H9 (cell line): ENCODE measurements at regions not wholly inside any gene's neighbourhood (a gene's known extent, or its start where the extent isn't known, plus 50 kb on each side); places are given as distances from the start of the nearest gene placed in this dataset.

ENCODE experiments used
- DNase-seq: peaks from one replicate; pipeline ENCODE4 v3.0.0-alpha.2; 2017
- H2AFZ ChIP-seq: one replicate; pipeline ENCODE4 v1.6.1; 2013; ENCODE audit warnings: mild to moderate bottlenecking, low read length, control low read depth, moderate library complexity
- H2AK5ac ChIP-seq: 2 replicates; pipeline ENCODE4 v1.6.1; 2013; ENCODE audit warnings: low read length, control low read depth, mixed read lengths; ENCODE audit not compliant: insufficient read length
- H2BK120ac ChIP-seq: one replicate; pipeline ENCODE4 v1.6.1; 2013; ENCODE audit warnings: low read depth, mild to moderate bottlenecking, low read length, control low read depth, inconsistent platforms; ENCODE audit not compliant: poor library complexity, severe bottlenecking
- H2BK12ac ChIP-seq: 2 replicates; pipeline ENCODE4 v1.6.1; 2013; ENCODE audit warnings: low read length, control low read depth, mixed read lengths, low read depth; ENCODE audit not compliant: insufficient read length
- H2BK15ac ChIP-seq: 2 replicates; pipeline ENCODE4 v1.6.1; 2013; ENCODE audit warnings: low read depth, low read length, control low read depth
- H2BK20ac ChIP-seq: one replicate; pipeline ENCODE4 v1.6.1; 2013; ENCODE audit warnings: low read depth, mild to moderate bottlenecking, low read length, control low read depth, inconsistent platforms; ENCODE audit not compliant: poor library complexity, severe bottlenecking
- H2BK5ac ChIP-seq: 2 replicates; pipeline ENCODE4 v1.6.1; 2013; ENCODE audit warnings: low read length, control low read depth, mixed read lengths; ENCODE audit not compliant: insufficient read length
- H3K14ac ChIP-seq: 2 replicates; pipeline ENCODE4 v1.6.1; 2013; ENCODE audit warnings: low read length, control low read depth; ENCODE audit not compliant: insufficient read depth
- H3K18ac ChIP-seq: 2 replicates; pipeline ENCODE4 v1.6.1; 2013; ENCODE audit warnings: low read depth, mild to moderate bottlenecking, mixed read lengths, low read length, control low read depth; ENCODE audit not compliant: insufficient read length
- H3K23ac ChIP-seq: 2 replicates; pipeline ENCODE4 v1.6.1; 2013; ENCODE audit warnings: low read length, control low read depth, mixed read lengths, low read depth; ENCODE audit not compliant: insufficient read length
- H3K23me2 ChIP-seq: 2 replicates; pipeline ENCODE4 v1.6.1; 2013; ENCODE audit warnings: low read depth, mild to moderate bottlenecking, mixed read lengths, low read length, control low read depth; ENCODE audit not compliant: insufficient read length, poor library complexity, severe bottlenecking
- H3K27ac ChIP-seq: 2 replicates; pipeline ENCODE4 v1.5.1; 2013; ENCODE audit warnings: low read length, control low read depth, mixed read lengths, low read depth; ENCODE audit not compliant: insufficient read length
- H3K27me3 ChIP-seq: 2 replicates; pipeline ENCODE4 v1.6.1; 2013; ENCODE audit warnings: low read length, control low read depth, inconsistent platforms; ENCODE audit not compliant: insufficient read depth
- H3K4ac ChIP-seq: 2 replicates; pipeline ENCODE4 v1.6.1; 2013; ENCODE audit warnings: low read depth, mild to moderate bottlenecking, control low read depth, inconsistent platforms, low read length, moderate library complexity
- H3K4me1 ChIP-seq: 2 replicates; pipeline ENCODE4 v1.6.1; 2013; ENCODE audit warnings: low read length, control low read depth, inconsistent platforms; ENCODE audit not compliant: insufficient read depth
- H3K4me2 ChIP-seq: 2 replicates; pipeline ENCODE4 v1.6.1; 2013; ENCODE audit warnings: low read length, control low read depth, mixed read lengths; ENCODE audit not compliant: insufficient read length, insufficient read depth
- H3K56ac ChIP-seq: 2 replicates; pipeline ENCODE4 v1.6.1; 2013; ENCODE audit warnings: low read depth, mild to moderate bottlenecking, mixed read lengths, low read length, control low read depth; ENCODE audit not compliant: insufficient read length
- H3K79me1 ChIP-seq: 2 replicates; pipeline ENCODE4 v1.6.1; 2013; ENCODE audit warnings: low read depth, mild to moderate bottlenecking, moderate library complexity, low read length, control low read depth, inconsistent platforms; ENCODE audit not compliant: insufficient read depth, poor library complexity, severe bottlenecking
- H3K79me2 ChIP-seq: 2 replicates; pipeline ENCODE4 v1.6.1; 2013; ENCODE audit warnings: low read length, control low read depth, inconsistent platforms; ENCODE audit not compliant: insufficient read depth
- H3K9ac ChIP-seq: 2 replicates; pipeline ENCODE4 v1.6.1; 2013; ENCODE audit warnings: low read length, control low read depth, mixed read lengths; ENCODE audit not compliant: insufficient read length; ENCODE audit errors: extremely low read depth
- H3K9me3 ChIP-seq: one replicate; pipeline ENCODE4 v1.6.1; 2013; ENCODE audit warnings: low read depth, low read length, inconsistent platforms; ENCODE audit not compliant: control insufficient read depth
- H3T11ph ChIP-seq: one replicate; pipeline ENCODE4 v1.6.1; 2013; ENCODE audit warnings: mild to moderate bottlenecking, low read length, control low read depth, inconsistent platforms
- H4K20me1 ChIP-seq: one replicate; pipeline ENCODE4 v1.6.1; 2013; ENCODE audit not compliant: control insufficient read depth, insufficient read length, insufficient read depth
- H4K5ac ChIP-seq: 2 replicates; pipeline ENCODE4 v1.6.1; 2013; ENCODE audit warnings: low read depth, mild to moderate bottlenecking, mixed read lengths, low read length, control low read depth; ENCODE audit not compliant: insufficient read length
- H4K8ac ChIP-seq: replicated peaks from 2 replicates; pipeline ENCODE4 v1.6.1; 2013; ENCODE audit warnings: low read length, control low read depth, mixed read lengths, low read depth; ENCODE audit not compliant: insufficient read length
- H4K91ac ChIP-seq: 2 replicates; pipeline ENCODE4 v1.6.1; 2013; ENCODE audit warnings: low read depth, mild to moderate bottlenecking, moderate library complexity, mixed read lengths, low read length, control low read depth; ENCODE audit not compliant: insufficient read length
- H3K27ac Mint-ChIP-seq, 3 experiments: 2 replicates in 2 of 3; 3 replicates in 1 of 3; pipeline ENCODE4 v1.8.0; 2020 to 2021; ENCODE audit warnings: mixed read lengths in 3 of 3, mild to moderate bottlenecking in 1 of 3, moderate library complexity in 1 of 3
- H3K27me3 Mint-ChIP-seq: 2 replicates; pipeline ENCODE4 v1.8.0; 2021; ENCODE audit warnings: low read depth, mild to moderate bottlenecking, moderate library complexity, mixed read lengths
- H3K36me3 Mint-ChIP-seq, 3 experiments: 2 replicates in 2 of 3; 3 replicates in 1 of 3; pipeline ENCODE4 v1.8.0; 2020 to 2021; ENCODE audit warnings: low read depth in 3 of 3, mixed read lengths in 3 of 3; ENCODE audit not compliant: insufficient read depth in 1 of 3
- H3K4me1 Mint-ChIP-seq, 2 experiments: 2 replicates each; pipeline ENCODE4 v1.8.0; 2020; ENCODE audit warnings: mixed read lengths in 2 of 2
- H3K4me3 Mint-ChIP-seq, 2 experiments: 2 replicates in 1 of 2; 3 replicates in 1 of 2; pipeline ENCODE4 v1.8.0; 2020 to 2021; ENCODE audit warnings: mild to moderate bottlenecking in 2 of 2, mixed read lengths in 2 of 2, moderate library complexity in 1 of 2
- H3K9me3 Mint-ChIP-seq, 2 experiments: 2 replicates in 1 of 2; 3 replicates in 1 of 2; pipeline ENCODE4 v1.8.0; 2020; ENCODE audit warnings: mild to moderate bottlenecking in 2 of 2, mixed read lengths in 2 of 2, moderate library complexity in 1 of 2
- CTCF ChIP-seq: fragments of 200-600 bp; sonication (generic); conservative IDR thresholded peaks from 3 replicates; pipeline ENCODE4 v1.8.0; 2021; ENCODE audit warnings: antibody characterized with exemption, mild to moderate bottlenecking
- WGBS: extraction: QIAGEN DNeasy Blood & Tissue Kit; methylation state at CpG from one replicate; pipeline ENCODE4 v1.1.7; 2013; ENCODE audit warnings: missing lambda C conversion rate, low lambda C conversion rate, mixed read lengths; ENCODE audit not compliant: insufficient read length; ENCODE audit errors: extremely low coverage; 5-methylcytosine and 5-hydroxymethylcytosine counted together

DNA sequence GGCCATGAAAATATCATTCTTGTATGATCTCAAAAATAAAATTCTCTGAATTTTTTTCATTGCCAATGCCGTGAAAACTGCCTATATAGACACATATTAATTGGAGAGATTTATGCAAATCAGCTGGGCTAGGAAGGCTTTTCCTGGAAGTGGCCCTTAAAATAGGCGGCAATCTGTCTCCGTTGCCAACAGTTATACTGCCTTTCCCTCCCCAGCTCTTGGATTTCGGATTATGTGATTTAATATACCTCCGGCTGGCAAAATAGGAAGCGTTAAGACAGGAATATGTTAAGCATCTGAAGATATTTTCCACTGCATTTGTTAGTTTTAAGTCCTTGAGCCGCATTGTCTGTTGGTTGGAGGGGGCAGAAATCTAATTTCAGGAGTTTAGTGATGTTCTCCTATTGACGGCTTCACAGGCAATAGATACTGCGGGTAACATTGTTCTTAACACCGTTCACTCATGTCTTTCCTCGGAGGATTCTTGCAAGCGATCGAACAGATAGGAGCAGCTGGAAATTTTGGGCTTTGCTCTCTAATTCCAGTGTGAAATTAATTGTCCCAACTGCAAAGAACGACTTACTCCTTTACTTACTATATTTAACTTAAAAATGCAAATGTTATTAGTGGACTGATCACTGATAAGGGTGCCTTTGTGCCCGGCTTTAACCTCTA lies 113.3 kb downstream of the LINC00237 start:
- Histone ChIP-seq H3K9me3 (no peaks in the 10 kb centered on the region), H4K5ac (no peak overlapping the region), H4K20me1 (no peaks in the 10 kb centered on the region), H3K23ac (no peak overlapping the region), H3K4ac (no peak overlapping the region), H2BK20ac (no peak overlapping the region), H4K8ac (no peak overlapping the region), H3K18ac (no peak overlapping the region), H3K79me2 (no peaks in the 10 kb centered on the region), H2AFZ (no peak overlapping the region), H3T11ph (no peak overlapping the region), H4K91ac (no peak overlapping the region), H2BK120ac (no peak overlapping the region), H3K4me2 (no peak overlapping the region), H2BK12ac (no peak overlapping the region), H3K4me1 (no peaks in the 10 kb centered on the region), H3K79me1 (no peaks in the 10 kb centered on the region), H3K23me2 (no peaks in the 10 kb centered on the region), H3K14ac (no peak overlapping the region), H3K27ac (no peak overlapping the region), H3K56ac (no peak overlapping the region), H2BK15ac (no peak overlapping the region), H2AK5ac (no peak overlapping the region), H3K9ac (no peak overlapping the region), H2BK5ac (no peak overlapping the region), H3K27me3 (no peaks in the 10 kb centered on the region)
- DNase-seq: no peak
- H3K4me1 Mint-ChIP-seq: peaks cover 10% of the 10 kb centered on the region in 2 experiments; a peak in 2 of 4 replicates
- no peak overlapping the region for H3K4me3 Mint-ChIP-seq
- no peaks in the 10 kb centered on the region for H3K36me3 Mint-ChIP-seq
- TF ChIP-seq CTCF: no peak
- peaks cover 4% of the 10 kb centered on the region; the same call in 1 of the 2 replicates for H3K27me3 Mint-ChIP-seq
- H3K27ac Mint-ChIP-seq: no peak overlapping the region
- no peaks in the 10 kb centered on the region for H3K9me3 Mint-ChIP-seq
- no CpG with 5 or more reads among the region's 15 CpGs for WGBS
